ENCODE measurements at regions not wholly inside any gene's neighbourhood (a gene's known extent, or its start where the extent isn't known, plus 50 kb on each side); places are given as distances from the start of the nearest gene placed in this dataset.

- peak; percentile 83 for DNase-seq (ENCODE audit: low spot score)
- no TSS peak for BruUV-seq (replicated peaks)
- Histone ChIP-seq H3K4me1 (ENCODE audit: insufficient read depth, low read length, poor library complexity, severe bottlenecking) (no peaks in the 10 kb centered on the region), H3K27me3 (replicated peaks; ENCODE audit: insufficient read depth, low read depth, low read length, poor library complexity) (peaks cover 27% of the 10 kb centered on the region), H3K4me3 (ENCODE audit: low read depth, low read length, poor library complexity, severe bottlenecking) (no peak overlapping the region), H3K27ac (ENCODE audit: low read depth, low read length, poor library complexity, severe bottlenecking) (no peak overlapping the region), H3K9me3 (ENCODE audit: low read depth, low read length, poor library complexity, severe bottlenecking) (no peaks in the 10 kb centered on the region), H3K36me3 (ENCODE audit: insufficient read depth, low read length, poor library complexity, severe bottlenecking) (no peaks in the 10 kb centered on the region)
- TF ChIP-seq CTCF (conservative IDR thresholded peaks at IDR 0.05; ENCODE audit: low read depth, low read length) (peak; percentile 94), EZH2 (IDR thresholded peaks at IDR 0.05; ENCODE audit: borderline replicate concordance, low read depth, low read length, poor library complexity, severe bottlenecking) (no peak)
- intact Hi-C loops (cut with micrococcal nuclease; ENCODE audit: unreplicated experiment): loop anchor here (2.0 kb wide), 2 partner anchors 223 to 447 kb away; no protein-coding TSS in a partner anchor
- CTCF ChIA-PET: interaction anchor here (0.6 to 1.7 kb wide), 6 partner anchors 16 to 745 kb away, joined by 3 to 12 read pairs (median 6); no protein-coding TSS in a partner anchor
- POLR2A ChIA-PET (ENCODE audit: low non-redundant PET): no interaction called here
Measured at GRCh38 chr13:26929971-26930730, 169.6 kb upstream of the GPR12 start.

GRCh38 chr13:26927511-26927910 lies 166.9 kb upstream of the GPR12 start:
- no TSS peak for BruUV-seq (replicated peaks)
- CTCF ChIA-PET: no interaction called here
- POLR2A ChIA-PET (ENCODE audit: low non-redundant PET): no interaction called here

GRCh38 chr13:26926371-26926770 lies 165.8 kb upstream of the GPR12 start:
- POLR2A ChIA-PET (ENCODE audit: low non-redundant PET): no interaction called here

More at GRCh38 chr13:26927511-26927910, 166.9 kb upstream of the GPR12 start:
- no peaks in the 10 kb centered on the region for H3K4me1 ChIP-seq (ENCODE audit: insufficient read depth, low read length, poor library complexity, severe bottlenecking)
- intact Hi-C loops (cut with micrococcal nuclease; ENCODE audit: unreplicated experiment): no loop called here
- no peak overlapping the region for H3K4me3 ChIP-seq (ENCODE audit: low read depth, low read length, poor library complexity, severe bottlenecking)
- DNase-seq (ENCODE audit: low spot score): no peak
- H3K9me3 ChIP-seq (ENCODE audit: low read depth, low read length, poor library complexity, severe bottlenecking): no peaks in the 10 kb centered on the region
- peaks cover 31% of the 10 kb centered on the region for H3K27me3 ChIP-seq (replicated peaks; ENCODE audit: insufficient read depth, low read depth, low read length, poor library complexity)
- TF ChIP-seq CTCF (conservative IDR thresholded peaks at IDR 0.05; ENCODE audit: low read depth, low read length) (no peak), EZH2 (IDR thresholded peaks at IDR 0.05; ENCODE audit: borderline replicate concordance, low read depth, low read length, poor library complexity, severe bottlenecking) (no peak)
- H3K36me3 ChIP-seq (ENCODE audit: insufficient read depth, low read length, poor library complexity, severe bottlenecking): no peaks in the 10 kb centered on the region
- H3K27ac ChIP-seq (ENCODE audit: low read depth, low read length, poor library complexity, severe bottlenecking): no peak overlapping the region

More at GRCh38 chr13:26926371-26926770, 165.8 kb upstream of the GPR12 start:
- H3K36me3 ChIP-seq (ENCODE audit: insufficient read depth, low read length, poor library complexity, severe bottlenecking): no peaks in the 10 kb centered on the region
- intact Hi-C loops (cut with micrococcal nuclease; ENCODE audit: unreplicated experiment): no loop called here
- no peak for DNase-seq (ENCODE audit: low spot score)
- peaks cover 31% of the 10 kb centered on the region for H3K27me3 ChIP-seq (replicated peaks; ENCODE audit: insufficient read depth, low read depth, low read length, poor library complexity)
- TF ChIP-seq EZH2 (IDR thresholded peaks at IDR 0.05; ENCODE audit: borderline replicate concordance, low read depth, low read length, poor library complexity, severe bottlenecking) (no peak), CTCF (conservative IDR thresholded peaks at IDR 0.05; ENCODE audit: low read depth, low read length) (no peak)
- H3K4me3 ChIP-seq (ENCODE audit: low read depth, low read length, poor library complexity, severe bottlenecking): no peak overlapping the region
- BruUV-seq (replicated peaks): no TSS peak
- no peaks in the 10 kb centered on the region for H3K9me3 ChIP-seq (ENCODE audit: low read depth, low read length, poor library complexity, severe bottlenecking)
- CTCF ChIA-PET: no interaction called here
- no peaks in the 10 kb centered on the region for H3K4me1 ChIP-seq (ENCODE audit: insufficient read depth, low read length, poor library complexity, severe bottlenecking)
- H3K27ac ChIP-seq (ENCODE audit: low read depth, low read length, poor library complexity, severe bottlenecking): no peak overlapping the region
